ENCODE measurements at regions not wholly inside any gene's neighbourhood (a gene's known extent, or its start where the extent isn't known, plus 50 kb on each side); places are given as distances from the start of the nearest gene placed in this dataset.

GRCh38 chr6:140284871-140285270, 910.4 kb upstream of the CITED2 start:
- TF ChIP-seq CTCF (IDR thresholded peaks at IDR 0.05; ENCODE audit: poor library complexity): no peak
- TF ChIP-seq EZH2phosphoT487 (IDR thresholded peaks at IDR 0.05; ENCODE audit: low read depth, severe bottlenecking, unreplicated experiment): no peak

All from hepatocyte (in vitro differentiated cells).